HCT116 (cell line): ENCODE measurements at regions not wholly inside any gene's neighbourhood (a gene's known extent, or its start where the extent isn't known, plus 50 kb on each side); places are given as distances from the start of the nearest gene placed in this dataset.

Experiments used
- ATAC-seq: fragments of 200-7000 bp; cut with Tn5 transposase; 2 replicates; pipeline ENCODE4 v1.9.1; 2020; ENCODE audit warnings: mild to moderate bottlenecking, moderate library complexity
- BruUV-seq: library from RNA; stranded (reverse); fragments of 400-500 nt; replicated peaks from 2 replicates; lab custom pipeline; 2021; lab: Mats Ljungman, UMichigan
- CTCF ChIA-PET: fragments of 300-600 bp; sonication (Branson Sonifier 250); formaldehyde crosslinking; loops from one replicate; lab custom pipeline; 2021; ENCODE audit warnings: antibody characterized with exemption; lab: Charles Lee
- POLR2A ChIA-PET: fragments of 300-600, 350-600 bp; sonication (Branson Sonifier 250); formaldehyde crosslinking; loops from one replicate; lab custom pipeline; 2021; ENCODE audit warnings: antibody characterized with exemption; lab: Charles Lee
- RAD21 ChIA-PET, 2 experiments: fragments of 300-600 bp; sonication (Branson Sonifier 250); formaldehyde crosslinking; loops; one replicate each; lab custom pipeline; 2023; ENCODE audit warnings: low total read pairs in 2 of 2; ENCODE audit not compliant: uncharacterized antibody in 2 of 2, unreplicated experiment in 2 of 2, low non-redundant PET in 1 of 2; lab: Charles Lee
- DNase-seq: peaks from one replicate; pipeline ENCODE4 v3.0.0-alpha.2; 2010; ENCODE audit warnings: low read depth, low spot score
- H2AFZ ChIP-seq: fragments of 200-600 bp; shearing (Covaris generic), sonication (generic); 2 replicates; pipeline ENCODE4 v1.6.1; 2017; ENCODE audit warnings: low read depth, mixed run types, mixed read lengths, antibody characterized with exemption, low read length; ENCODE audit not compliant: poor library complexity, severe bottlenecking
- H3K27ac ChIP-seq: 2 replicates; pipeline ENCODE4 v1.5.1; 2012; ENCODE audit warnings: low read depth, low read length
- H3K27me3 ChIP-seq: fragments of 200-600 bp; sonication (generic); 2 replicates; pipeline ENCODE4 v1.6.1; 2016; ENCODE audit warnings: mixed run types, low read length, mixed read lengths; ENCODE audit not compliant: insufficient read depth
- H3K36me3 ChIP-seq, 2 experiments: fragments of 200-500 bp in 1 of 2; fragments of 200-600 bp in 1 of 2; sonication (Bioruptor generic) in 1 of 2; sonication (generic) in 1 of 2; 2 replicates each; pipeline versions ENCODE4 v1.5.1 to v1.6.1; 2014 to 2016; ENCODE audit warnings: low read length in 2 of 2, inconsistent platforms in 1 of 2, mixed read lengths in 1 of 2, mixed run types in 1 of 2; ENCODE audit not compliant: insufficient read depth in 2 of 2, control insufficient read depth in 1 of 2
- H3K4me1 ChIP-seq, 2 experiments: fragments of 200-600 bp in 1 of 2; sonication (generic) in 1 of 2; 2 replicates each; pipeline versions ENCODE4 v1.5.1 to v1.6.1; 2012 to 2017; ENCODE audit warnings: low read length in 2 of 2, inconsistent platforms in 1 of 2, mild to moderate bottlenecking in 1 of 2, mixed read lengths in 1 of 2, mixed run types in 1 of 2, moderate library complexity in 1 of 2; ENCODE audit not compliant: insufficient read depth in 2 of 2, control insufficient read depth in 1 of 2
- H3K4me2 ChIP-seq: fragments of 200-600 bp; sonication (generic); 2 replicates; pipeline ENCODE4 v1.6.1; 2017; ENCODE audit warnings: mixed run types, low read length, mixed read lengths
- H3K4me3 ChIP-seq, 2 experiments: fragments of 200-600 bp in 1 of 2; sonication (generic) in 1 of 2; replicated peaks in 1 of 2; 2 replicates each; pipeline ENCODE4 v1.5.1; 2011 to 2016; ENCODE audit warnings: low read length in 2 of 2, control low read depth in 1 of 2, low read depth in 1 of 2, mild to moderate bottlenecking in 1 of 2, mixed read lengths in 1 of 2, mixed run types in 1 of 2
- H3K79me2 ChIP-seq: fragments of 200-600 bp; sonication (generic); 2 replicates; pipeline ENCODE4 v1.6.1; 2017; ENCODE audit warnings: mild to moderate bottlenecking, mixed run types, low read length, moderate library complexity, mixed read lengths; ENCODE audit not compliant: insufficient read depth
- H3K9ac ChIP-seq: fragments of 200-600 bp; sonication (generic); 2 replicates; pipeline ENCODE4 v1.6.1; 2016; ENCODE audit warnings: low read length, mixed read lengths
- H3K9me2 ChIP-seq: fragments of 200-600 bp; sonication (generic), shearing (Covaris generic); 2 replicates; pipeline ENCODE4 v1.6.1; 2017; ENCODE audit warnings: mixed run types, mild to moderate bottlenecking, moderate library complexity; ENCODE audit not compliant: insufficient read depth
- H3K9me3 ChIP-seq, 2 experiments: fragments of 200-500 bp in 1 of 2; fragments of 200-600 bp in 1 of 2; sonication (Bioruptor generic) in 1 of 2; sonication (generic) in 1 of 2; 2 replicates each; pipeline ENCODE4 v1.6.1; 2014 to 2017; ENCODE audit warnings: low read length in 2 of 2, mixed read lengths in 2 of 2, inconsistent platforms in 1 of 2, low read depth in 1 of 2, mild to moderate bottlenecking in 1 of 2, mixed run types in 1 of 2, moderate library complexity in 1 of 2; ENCODE audit not compliant: control insufficient read depth in 1 of 2, insufficient read depth in 1 of 2
- H4K20me1 ChIP-seq: fragments of 200-600 bp; sonication (generic), shearing (Covaris generic); 2 replicates; pipeline ENCODE4 v1.6.1; 2017; ENCODE audit warnings: mixed run types, mild to moderate bottlenecking, moderate library complexity; ENCODE audit not compliant: insufficient read depth
- EGR1 ChIP-seq: IDR thresholded peaks from 2 replicates; pipeline ENCODE4 v1.6.1; 2012; ENCODE audit warnings: low read depth
- ELF1 ChIP-seq: IDR thresholded peaks from 2 replicates; pipeline ENCODE4 v1.6.1; 2012; ENCODE audit warnings: low read depth, borderline replicate concordance
- EZH2 ChIP-seq: fragments of 200-600 bp; sonication (generic); IDR thresholded peaks from 2 replicates; pipeline ENCODE4 v1.6.1; 2017; ENCODE audit warnings: antibody characterized with exemption, mixed run types
- EZH2phosphoT487 ChIP-seq: fragments of 200-600 bp; IDR thresholded peaks from 2 replicates; pipeline ENCODE4 v1.6.1; 2018; ENCODE audit warnings: antibody characterized with exemption, borderline replicate concordance
- FOSL1 ChIP-seq: IDR thresholded peaks from 2 replicates; pipeline ENCODE4 v1.6.1; 2012; ENCODE audit warnings: low read depth
- JUND ChIP-seq: IDR thresholded peaks from 2 replicates; pipeline ENCODE4 v1.6.1; 2012
- POLR2A ChIP-seq: IDR thresholded peaks from 2 replicates; pipeline ENCODE4 v1.7.0; 2011; ENCODE audit warnings: borderline replicate concordance; ENCODE audit not compliant: insufficient read depth, insufficient read length; ENCODE audit errors: extremely low read depth
- RAD21 ChIP-seq: IDR thresholded peaks from 2 replicates; pipeline ENCODE4 v1.6.1; 2012; ENCODE audit warnings: low read depth, mild to moderate bottlenecking
- SIN3A ChIP-seq: IDR thresholded peaks from 2 replicates; pipeline ENCODE4 v1.6.1; 2012; ENCODE audit warnings: low read depth
- SP1 ChIP-seq: IDR thresholded peaks from 2 replicates; pipeline ENCODE4 v1.6.1; 2012; ENCODE audit warnings: low read depth
- TCF7L2 ChIP-seq: IDR thresholded peaks from 2 replicates; pipeline ENCODE4 v1.7.0; 2011; ENCODE audit warnings: borderline replicate concordance, inconsistent platforms; ENCODE audit not compliant: insufficient read depth, insufficient read length; ENCODE audit errors: extremely low read depth
- YY1 ChIP-seq: IDR thresholded peaks from 2 replicates; pipeline ENCODE4 v1.6.1; 2011; ENCODE audit warnings: low read length, low read depth, moderate library complexity, mild to moderate bottlenecking; ENCODE audit not compliant: insufficient replicate concordance; ENCODE audit errors: extremely low read depth
- ZNF274 ChIP-seq: fragments of 200-500 bp; sonication (Bioruptor generic); IDR thresholded peaks from 2 replicates; pipeline ENCODE4 v1.6.1; 2014; ENCODE audit warnings: mild to moderate bottlenecking, low read depth, low read length, inconsistent platforms
- intact Hi-C: fragments of 100-400 bp; cut with micrococcal nuclease; formaldehyde crosslinking; loops from 2 replicates; pipeline ENCODE4 v1.10.0; 2022
- TF ChIP-seq, protein P1 (sequence below), 3 experiments: fragments of 200-600 bp in 1 of 3; sonication (generic) in 1 of 3; IDR thresholded peaks in 2 of 3; conservative IDR thresholded peaks in 1 of 3; 2 replicates each; pipeline ENCODE4 v1.5.1; 2012 to 2017; ENCODE audit warnings: low read depth in 2 of 3, low read length in 2 of 3, antibody characterized with exemption in 1 of 3, borderline replicate concordance in 1 of 3, control low read depth in 1 of 3, mild to moderate bottlenecking in 1 of 3, mixed read lengths in 1 of 3, mixed run types in 1 of 3, moderate library complexity in 1 of 3; ENCODE audit not compliant: insufficient read depth in 1 of 3
- TF ChIP-seq, protein P2 (sequence below): IDR thresholded peaks from 2 replicates; pipeline ENCODE4 v1.6.1; 2012
- TF ChIP-seq, protein P3 (sequence below): IDR thresholded peaks from 2 replicates; pipeline ENCODE4 v1.6.1; 2012; ENCODE audit warnings: low read depth
- TF ChIP-seq, protein P4 (sequence below): IDR thresholded peaks from 2 replicates; pipeline ENCODE4 v1.6.1; 2011; ENCODE audit warnings: mild to moderate bottlenecking, low read length, moderate library complexity; ENCODE audit not compliant: insufficient replicate concordance; ENCODE audit errors: extremely low read depth

DNA sequence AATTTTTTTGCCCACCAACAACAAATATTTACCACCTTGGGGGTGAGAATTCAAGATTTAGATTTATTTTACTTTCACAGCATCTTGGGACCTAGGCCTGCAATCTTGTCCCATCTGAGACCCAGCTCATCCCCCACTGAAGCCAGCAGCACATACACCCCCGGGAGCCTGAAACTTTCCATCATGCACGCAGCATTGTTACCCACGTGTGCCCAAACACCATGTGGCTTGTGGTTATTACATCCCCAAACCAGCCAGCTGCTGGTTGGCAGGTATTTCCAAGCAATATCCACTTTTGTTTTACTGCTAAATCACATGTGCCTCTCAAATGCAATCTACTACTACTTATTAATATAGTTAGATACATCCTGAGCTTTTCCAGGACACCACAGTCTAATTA lies 149.3 kb upstream of the NT5E start:
- H3K9ac ChIP-seq, result no peak overlapping the region
- intact Hi-C loops, result no loop called here
- no peaks in the 10 kb centered on the region for H3K36me3 ChIP-seq
- DNase-seq (no peak), ATAC-seq (no peak)
- H3K27me3 ChIP-seq, result no peaks in the 10 kb centered on the region
- BruUV-seq, result no TSS peak
- H3K4me1 ChIP-seq, result no peaks in the 10 kb centered on the region
- ChIA-PET RAD21 (no interaction called here), CTCF (no interaction called here), POLR2A (no interaction called here)
- no peaks in the 10 kb centered on the region for H4K20me1 ChIP-seq
- no peak overlapping the region for H3K4me3 ChIP-seq
- H3K9me3 ChIP-seq, result no peaks in the 10 kb centered on the region
- TF ChIP-seq FOSL1, result no peak
- no peak for TF ChIP-seq EZH2phosphoT487
- TF ChIP-seq, protein P1, sequence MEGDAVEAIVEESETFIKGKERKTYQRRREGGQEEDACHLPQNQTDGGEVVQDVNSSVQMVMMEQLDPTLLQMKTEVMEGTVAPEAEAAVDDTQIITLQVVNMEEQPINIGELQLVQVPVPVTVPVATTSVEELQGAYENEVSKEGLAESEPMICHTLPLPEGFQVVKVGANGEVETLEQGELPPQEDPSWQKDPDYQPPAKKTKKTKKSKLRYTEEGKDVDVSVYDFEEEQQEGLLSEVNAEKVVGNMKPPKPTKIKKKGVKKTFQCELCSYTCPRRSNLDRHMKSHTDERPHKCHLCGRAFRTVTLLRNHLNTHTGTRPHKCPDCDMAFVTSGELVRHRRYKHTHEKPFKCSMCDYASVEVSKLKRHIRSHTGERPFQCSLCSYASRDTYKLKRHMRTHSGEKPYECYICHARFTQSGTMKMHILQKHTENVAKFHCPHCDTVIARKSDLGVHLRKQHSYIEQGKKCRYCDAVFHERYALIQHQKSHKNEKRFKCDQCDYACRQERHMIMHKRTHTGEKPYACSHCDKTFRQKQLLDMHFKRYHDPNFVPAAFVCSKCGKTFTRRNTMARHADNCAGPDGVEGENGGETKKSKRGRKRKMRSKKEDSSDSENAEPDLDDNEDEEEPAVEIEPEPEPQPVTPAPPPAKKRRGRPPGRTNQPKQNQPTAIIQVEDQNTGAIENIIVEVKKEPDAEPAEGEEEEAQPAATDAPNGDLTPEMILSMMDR (IDR thresholded peaks at IDR 0.05 in 2 of 3, conservative IDR thresholded peaks at IDR 0.05 in 1 of 3; ENCODE audit: borderline replicate concordance in 1 of 3, insufficient read depth in 1 of 3, low read depth in 2 of 3, low read length in 2 of 3), result no peak
- TF ChIP-seq YY1, result no peak
- TF ChIP-seq, protein P2, sequence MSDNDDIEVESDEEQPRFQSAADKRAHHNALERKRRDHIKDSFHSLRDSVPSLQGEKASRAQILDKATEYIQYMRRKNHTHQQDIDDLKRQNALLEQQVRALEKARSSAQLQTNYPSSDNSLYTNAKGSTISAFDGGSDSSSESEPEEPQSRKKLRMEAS, result no peak
- TF ChIP-seq EGR1, result no peak
- TF ChIP-seq EZH2, result no peak
- no peak for TF ChIP-seq SP1
- TF ChIP-seq POLR2A, result no peak
- TF ChIP-seq, protein P3, sequence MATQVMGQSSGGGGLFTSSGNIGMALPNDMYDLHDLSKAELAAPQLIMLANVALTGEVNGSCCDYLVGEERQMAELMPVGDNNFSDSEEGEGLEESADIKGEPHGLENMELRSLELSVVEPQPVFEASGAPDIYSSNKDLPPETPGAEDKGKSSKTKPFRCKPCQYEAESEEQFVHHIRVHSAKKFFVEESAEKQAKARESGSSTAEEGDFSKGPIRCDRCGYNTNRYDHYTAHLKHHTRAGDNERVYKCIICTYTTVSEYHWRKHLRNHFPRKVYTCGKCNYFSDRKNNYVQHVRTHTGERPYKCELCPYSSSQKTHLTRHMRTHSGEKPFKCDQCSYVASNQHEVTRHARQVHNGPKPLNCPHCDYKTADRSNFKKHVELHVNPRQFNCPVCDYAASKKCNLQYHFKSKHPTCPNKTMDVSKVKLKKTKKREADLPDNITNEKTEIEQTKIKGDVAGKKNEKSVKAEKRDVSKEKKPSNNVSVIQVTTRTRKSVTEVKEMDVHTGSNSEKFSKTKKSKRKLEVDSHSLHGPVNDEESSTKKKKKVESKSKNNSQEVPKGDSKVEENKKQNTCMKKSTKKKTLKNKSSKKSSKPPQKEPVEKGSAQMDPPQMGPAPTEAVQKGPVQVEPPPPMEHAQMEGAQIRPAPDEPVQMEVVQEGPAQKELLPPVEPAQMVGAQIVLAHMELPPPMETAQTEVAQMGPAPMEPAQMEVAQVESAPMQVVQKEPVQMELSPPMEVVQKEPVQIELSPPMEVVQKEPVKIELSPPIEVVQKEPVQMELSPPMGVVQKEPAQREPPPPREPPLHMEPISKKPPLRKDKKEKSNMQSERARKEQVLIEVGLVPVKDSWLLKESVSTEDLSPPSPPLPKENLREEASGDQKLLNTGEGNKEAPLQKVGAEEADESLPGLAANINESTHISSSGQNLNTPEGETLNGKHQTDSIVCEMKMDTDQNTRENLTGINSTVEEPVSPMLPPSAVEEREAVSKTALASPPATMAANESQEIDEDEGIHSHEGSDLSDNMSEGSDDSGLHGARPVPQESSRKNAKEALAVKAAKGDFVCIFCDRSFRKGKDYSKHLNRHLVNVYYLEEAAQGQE, result no peak
- no peak for TF ChIP-seq TCF7L2
- TF ChIP-seq, protein P4, sequence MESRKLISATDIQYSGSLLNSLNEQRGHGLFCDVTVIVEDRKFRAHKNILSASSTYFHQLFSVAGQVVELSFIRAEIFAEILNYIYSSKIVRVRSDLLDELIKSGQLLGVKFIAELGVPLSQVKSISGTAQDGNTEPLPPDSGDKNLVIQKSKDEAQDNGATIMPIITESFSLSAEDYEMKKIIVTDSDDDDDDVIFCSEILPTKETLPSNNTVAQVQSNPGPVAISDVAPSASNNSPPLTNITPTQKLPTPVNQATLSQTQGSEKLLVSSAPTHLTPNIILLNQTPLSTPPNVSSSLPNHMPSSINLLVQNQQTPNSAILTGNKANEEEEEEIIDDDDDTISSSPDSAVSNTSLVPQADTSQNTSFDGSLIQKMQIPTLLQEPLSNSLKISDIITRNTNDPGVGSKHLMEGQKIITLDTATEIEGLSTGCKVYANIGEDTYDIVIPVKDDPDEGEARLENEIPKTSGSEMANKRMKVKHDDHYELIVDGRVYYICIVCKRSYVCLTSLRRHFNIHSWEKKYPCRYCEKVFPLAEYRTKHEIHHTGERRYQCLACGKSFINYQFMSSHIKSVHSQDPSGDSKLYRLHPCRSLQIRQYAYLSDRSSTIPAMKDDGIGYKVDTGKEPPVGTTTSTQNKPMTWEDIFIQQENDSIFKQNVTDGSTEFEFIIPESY, result no peak
- TF ChIP-seq ZNF274, result no peak
- TF ChIP-seq SIN3A, result no peak
- no peak for TF ChIP-seq RAD21
- no peak for TF ChIP-seq JUND
- no peak for TF ChIP-seq ELF1
- no peak overlapping the region for H2AFZ ChIP-seq
- H3K79me2 ChIP-seq, result no peaks in the 10 kb centered on the region
- H3K4me2 ChIP-seq, result no peak overlapping the region
- H3K9me2 ChIP-seq, result no peaks in the 10 kb centered on the region
- H3K27ac ChIP-seq, result no peak overlapping the region
